Iris pigment epithelial cell (primary cell): ENCODE measurements at regions not wholly inside any gene's neighbourhood (a gene's known extent, or its start where the extent isn't known, plus 50 kb on each side); places are given as distances from the start of the nearest gene placed in this dataset.

Experiments used
- DNase-seq: peaks from one replicate; pipeline ENCODE4 v3.0.0-alpha.2; 2011; ENCODE audit warnings: low read depth

DNA sequence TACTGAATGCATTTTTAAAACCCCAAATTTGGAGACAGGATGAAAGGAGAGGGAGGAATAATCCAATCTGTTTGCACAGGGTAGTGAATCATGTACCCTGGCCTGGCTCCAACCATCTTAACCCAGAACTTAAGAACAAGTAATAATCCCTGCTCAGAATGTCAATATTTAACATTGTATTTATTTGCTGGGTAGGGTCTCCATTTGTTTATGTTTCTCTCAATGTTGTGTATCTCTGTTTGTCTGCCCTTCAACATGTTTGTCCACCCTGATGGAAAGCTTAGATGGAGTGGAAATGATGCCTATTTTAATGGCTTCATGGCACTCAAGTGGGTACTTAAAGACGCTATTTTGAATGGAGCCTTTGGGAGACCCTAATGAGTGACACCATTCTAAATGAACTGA lies 54.4 kb upstream of the CDC42BPA start:
- peak; percentile 88 for DNase-seq

- DNase-seq = peak; percentile 40
These were observed 52.4 kb upstream of the CDC42BPA start for GRCh38 chr1:227370533-227371254.

DNA sequence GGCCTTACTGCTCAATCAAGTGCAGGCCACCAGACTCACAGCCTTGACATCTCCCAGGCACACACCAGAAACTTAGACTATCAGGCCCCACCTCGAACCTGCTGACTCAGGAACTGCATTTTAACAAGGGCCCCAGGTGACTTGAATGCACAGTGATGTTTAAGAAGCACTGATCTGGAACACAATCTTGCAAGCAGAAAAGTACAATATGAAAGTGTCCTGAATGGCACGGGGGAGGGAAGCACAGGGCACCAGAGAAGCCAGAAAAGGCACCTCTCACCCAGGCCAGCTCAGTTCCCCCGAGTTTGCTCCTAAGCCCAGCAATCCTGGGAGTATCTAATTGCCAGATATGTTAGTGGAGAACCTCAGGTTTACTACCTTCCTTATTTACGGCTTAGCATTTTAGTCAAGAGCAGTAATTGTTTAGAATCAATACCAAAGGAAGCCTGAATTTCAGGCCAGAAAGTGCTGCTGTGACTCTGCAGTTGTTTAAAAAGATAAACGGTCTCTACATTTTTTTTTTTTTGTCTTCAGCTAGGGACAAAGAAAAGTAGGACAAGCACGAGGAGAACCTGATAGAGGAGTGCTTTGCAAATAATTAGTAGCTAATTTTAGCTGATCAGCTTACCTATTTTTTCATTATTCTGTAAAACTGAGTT lies 50.9 kb upstream of the CDC42BPA start:
- DNase-seq = no peak
